Muscle layer of colon (tissue), 2 donors: ENCODE measurements at regions not wholly inside any gene's neighbourhood (a gene's known extent, or its start where the extent isn't known, plus 50 kb on each side); places are given as distances from the start of the nearest gene placed in this dataset.

ENCODE experiments used
- H3K27ac ChIP-seq: one replicate; pipeline ENCODE4 v1.7.0; 2013; ENCODE audit warnings: low read depth, mild to moderate bottlenecking, low read length, moderate library complexity
- H3K27me3 ChIP-seq, 2 donors: one replicate each; pipeline ENCODE4 v1.7.0; 2013; ENCODE audit warnings: low read length in 2 of 2, mild to moderate bottlenecking in 2 of 2; ENCODE audit not compliant: insufficient read depth in 2 of 2, control insufficient read depth in 1 of 2
- H3K36me3 ChIP-seq: one replicate; pipeline ENCODE4 v1.7.0; 2013; ENCODE audit warnings: mild to moderate bottlenecking, low read length; ENCODE audit not compliant: insufficient read depth
- H3K4me1 ChIP-seq: one replicate; pipeline ENCODE4 v1.7.0; 2013; ENCODE audit warnings: mild to moderate bottlenecking, low read length; ENCODE audit not compliant: insufficient read depth
- H3K4me3 ChIP-seq, 2 donors: one replicate each; pipeline ENCODE4 v1.7.0; 2013; ENCODE audit warnings: low read length in 2 of 2, low read depth in 1 of 2, mild to moderate bottlenecking in 1 of 2, moderate library complexity in 1 of 2
- H3K9ac ChIP-seq: one replicate; pipeline ENCODE4 v1.7.0; 2013; ENCODE audit warnings: low read length
- H3K9me3 ChIP-seq: one replicate; pipeline ENCODE4 v1.7.0; 2013; ENCODE audit warnings: mild to moderate bottlenecking, low read length
- donor health status: abdominal sarcoma.
- donor health status: Adenocarcinoma of cecum.

GRCh38 chr5:101430551-101430950 is 527.5 kb upstream of the ST8SIA4 start:
- Histone ChIP-seq H3K27ac (no peak overlapping the region), H3K9me3 (no peaks in the 10 kb centered on the region), H3K4me3 (no peak overlapping the region), H3K4me1 (no peaks in the 10 kb centered on the region), H3K9ac (no peak overlapping the region), H3K36me3 (no peaks in the 10 kb centered on the region), H3K27me3 (no peaks in the 10 kb centered on the region)

GRCh38 chr5:101429241-101429640 is 526.2 kb upstream of the ST8SIA4 start:
- Histone ChIP-seq H3K9ac (no peak overlapping the region), H3K4me3 (no peak overlapping the region), H3K4me1 (no peaks in the 10 kb centered on the region)

GRCh38 chr5:101425339-101425859 is 522.3 kb upstream of the ST8SIA4 start:
- no peak overlapping the region for H3K27ac ChIP-seq
- no peaks in the 10 kb centered on the region for H3K4me1 ChIP-seq
- no peaks in the 10 kb centered on the region for H3K36me3 ChIP-seq

More at GRCh38 chr5:101429241-101429640, 526.2 kb upstream of the ST8SIA4 start:
- Histone ChIP-seq H3K27ac (no peak overlapping the region), H3K9me3 (no peaks in the 10 kb centered on the region), H3K36me3 (no peaks in the 10 kb centered on the region), H3K27me3 (no peaks in the 10 kb centered on the region)

GRCh38 chr5:101424530-101425175 is 521.6 kb upstream of the ST8SIA4 start:
- no peak overlapping the region for H3K27ac ChIP-seq
- H3K36me3 ChIP-seq, result no peaks in the 10 kb centered on the region
- no peaks in the 10 kb centered on the region for H3K4me1 ChIP-seq
- no peaks in the 10 kb centered on the region for H3K9me3 ChIP-seq
- H3K9ac ChIP-seq, result no peak overlapping the region
- no peak overlapping the region for H3K4me3 ChIP-seq
- no peaks in the 10 kb centered on the region for H3K27me3 ChIP-seq

More at GRCh38 chr5:101425339-101425859, 522.3 kb upstream of the ST8SIA4 start:
- Histone ChIP-seq H3K9ac (no peak overlapping the region), H3K9me3 (no peaks in the 10 kb centered on the region), H3K4me3 (no peak overlapping the region), H3K27me3 (no peaks in the 10 kb centered on the region)

- no peak overlapping the region for H3K4me3 ChIP-seq
- H3K27me3 ChIP-seq, result no peaks in the 10 kb centered on the region
- H3K9ac ChIP-seq, result no peak overlapping the region
- H3K4me1 ChIP-seq, result no peaks in the 10 kb centered on the region
- no peak overlapping the region for H3K27ac ChIP-seq
- H3K36me3 ChIP-seq, result no peaks in the 10 kb centered on the region
- no peaks in the 10 kb centered on the region for H3K9me3 ChIP-seq
Observed at GRCh38 chr5:101418713-101419118, 515.6 kb upstream of the ST8SIA4 start.

GRCh38 chr5:101404531-101404930 is 501.4 kb upstream of the ST8SIA4 start:
- Histone ChIP-seq H3K36me3 (no peaks in the 10 kb centered on the region), H3K9ac (no peak overlapping the region)

GRCh38 chr5:101393795-101394450 is 490.8 kb upstream of the ST8SIA4 start:
- Histone ChIP-seq H3K27me3 (no peaks in the 10 kb centered on the region), H3K36me3 (no peaks in the 10 kb centered on the region), H3K27ac (no peak overlapping the region), H3K4me1 (no peaks in the 10 kb centered on the region), H3K9me3 (no peaks in the 10 kb centered on the region), H3K4me3 (no peak overlapping the region), H3K9ac (no peak overlapping the region)

More at GRCh38 chr5:101404531-101404930, 501.4 kb upstream of the ST8SIA4 start:
- Histone ChIP-seq H3K27ac (no peak overlapping the region), H3K4me3 (no peak overlapping the region), H3K9me3 (no peaks in the 10 kb centered on the region), H3K4me1 (no peaks in the 10 kb centered on the region), H3K27me3 (no peaks in the 10 kb centered on the region)

- no peaks in the 10 kb centered on the region for H3K36me3 ChIP-seq
- no peaks in the 10 kb centered on the region for H3K27me3 ChIP-seq
- no peak overlapping the region for H3K27ac ChIP-seq
- H3K9ac ChIP-seq, result no peak overlapping the region
- no peak overlapping the region for H3K4me3 ChIP-seq
- no peaks in the 10 kb centered on the region for H3K4me1 ChIP-seq
- no peaks in the 10 kb centered on the region for H3K9me3 ChIP-seq
Observed at GRCh38 chr5:101390151-101390908, 487.2 kb upstream of the ST8SIA4 start.

- no peak overlapping the region for H3K4me3 ChIP-seq
- H3K27me3 ChIP-seq, result no peaks in the 10 kb centered on the region
- H3K4me1 ChIP-seq, result no peaks in the 10 kb centered on the region
- no peak overlapping the region for H3K27ac ChIP-seq
- no peaks in the 10 kb centered on the region for H3K9me3 ChIP-seq
- H3K9ac ChIP-seq, result no peak overlapping the region
- no peaks in the 10 kb centered on the region for H3K36me3 ChIP-seq
Observed at GRCh38 chr5:101385276-101385675, 482.2 kb upstream of the ST8SIA4 start.

- H3K27me3 ChIP-seq, result no peaks in the 10 kb centered on the region
- no peak overlapping the region for H3K9ac ChIP-seq
- H3K4me1 ChIP-seq, result no peaks in the 10 kb centered on the region
- no peak overlapping the region for H3K4me3 ChIP-seq
- no peaks in the 10 kb centered on the region for H3K36me3 ChIP-seq
- H3K9me3 ChIP-seq, result no peaks in the 10 kb centered on the region
- no peak overlapping the region for H3K27ac ChIP-seq
Observed at GRCh38 chr5:101370181-101370580, 467.1 kb upstream of the ST8SIA4 start.

- H3K27ac ChIP-seq, result no peak overlapping the region
- no peak overlapping the region for H3K9ac ChIP-seq
- H3K36me3 ChIP-seq, result no peaks in the 10 kb centered on the region
- H3K4me3 ChIP-seq, result no peak overlapping the region
- H3K27me3 ChIP-seq, result no peaks in the 10 kb centered on the region
- no peaks in the 10 kb centered on the region for H3K9me3 ChIP-seq
- H3K4me1 ChIP-seq, result no peaks in the 10 kb centered on the region
Observed at GRCh38 chr5:101364469-101364868, 461.4 kb upstream of the ST8SIA4 start.
